EH (cell line): ENCODE measurements at regions not wholly inside any gene's neighbourhood (a gene's known extent, or its start where the extent isn't known, plus 50 kb on each side); places are given as distances from the start of the nearest gene placed in this dataset.
A peak's percentile ranks its signal among the peaks of the same experiment; 100 is the strongest.
"Not testable (repeated sequence)": the region's sequence is repeated elsewhere in the genome, so short reads cannot be mapped to it uniquely, and the experiment has no call there.

ENCODE experiments used
- DNase-seq: peaks from one replicate; pipeline ENCODE4 v3.0.0-alpha.2; 2015; ENCODE audit warnings: low read depth

DNA sequence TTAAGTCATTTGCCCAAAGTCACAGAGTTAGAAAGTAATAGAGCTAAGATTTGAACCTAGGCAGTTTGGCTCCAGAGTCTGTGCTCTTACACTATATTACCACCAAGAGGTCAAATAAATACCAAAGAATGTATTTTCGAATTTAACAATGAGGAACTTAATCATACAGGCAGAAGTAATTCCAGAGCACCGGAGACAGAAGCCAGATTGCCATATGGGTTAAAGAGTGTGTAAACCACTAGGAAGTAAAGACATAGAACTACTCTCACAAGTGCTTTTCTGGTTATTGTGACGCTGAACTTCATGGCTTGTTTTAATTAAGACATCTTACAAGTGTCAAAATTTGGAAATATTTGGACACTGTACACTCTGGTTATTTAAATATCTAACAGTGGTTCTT, 114.5 kb upstream of the NBPF19 start:
- DNase-seq = not testable (repeated sequence)

DNA sequence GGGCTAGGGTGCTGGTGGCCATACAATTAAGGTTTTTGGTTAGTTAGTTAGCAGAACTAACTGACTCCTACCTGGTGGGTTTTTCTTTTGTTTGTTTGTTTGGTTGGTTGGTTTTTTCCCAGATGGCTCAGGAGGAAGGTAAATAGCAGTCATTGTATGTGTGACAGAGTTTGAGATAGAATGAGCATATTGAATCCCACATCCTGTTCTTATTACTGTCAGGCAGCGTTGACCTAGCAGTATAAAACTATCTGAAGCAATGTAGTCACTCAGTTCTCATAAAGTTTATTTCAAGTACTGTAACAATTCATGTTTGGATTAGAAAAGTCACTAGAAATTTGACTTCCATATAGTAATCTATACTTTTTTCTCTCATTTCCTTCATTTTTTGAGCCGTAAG, 113.5 kb upstream of the NBPF19 start:
- not testable (repeated sequence) for DNase-seq

DNA sequence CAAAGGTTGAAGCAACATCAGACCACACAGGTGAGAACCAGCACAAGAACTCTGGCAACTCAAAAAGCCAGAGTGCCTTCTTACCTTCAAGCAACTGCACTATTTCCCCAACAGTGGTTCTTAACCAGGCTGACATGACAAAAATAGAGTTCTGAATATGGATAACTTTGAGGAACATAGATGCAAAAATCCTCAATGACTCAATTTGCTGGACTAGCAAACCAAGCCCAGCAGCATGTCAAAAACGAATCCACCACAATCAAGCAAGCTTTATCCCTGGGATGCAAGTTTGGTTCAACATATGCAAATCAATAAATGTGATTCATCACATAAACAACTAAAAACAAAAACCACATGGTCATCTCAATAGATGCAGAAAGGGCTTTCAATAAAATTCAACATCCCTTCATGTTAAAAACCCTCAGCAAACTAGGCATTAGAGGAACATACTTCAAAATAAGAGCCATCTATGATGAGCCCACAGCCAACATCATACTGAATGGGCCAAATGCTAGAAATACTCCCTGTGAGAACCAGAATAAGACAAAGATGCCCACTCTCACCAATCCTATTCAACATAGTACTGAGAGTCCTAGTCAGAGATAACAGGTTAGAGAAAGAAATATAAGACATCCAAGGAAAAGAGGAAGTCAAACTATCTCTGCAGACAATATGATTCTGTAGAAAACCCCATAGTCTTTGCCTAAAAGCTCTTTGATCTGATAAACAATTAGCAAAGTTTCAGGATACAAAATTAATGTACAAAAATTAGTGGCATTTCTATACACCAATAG, 110.5 kb upstream of the NBPF19 start:
- not testable (repeated sequence) for DNase-seq

DNA sequence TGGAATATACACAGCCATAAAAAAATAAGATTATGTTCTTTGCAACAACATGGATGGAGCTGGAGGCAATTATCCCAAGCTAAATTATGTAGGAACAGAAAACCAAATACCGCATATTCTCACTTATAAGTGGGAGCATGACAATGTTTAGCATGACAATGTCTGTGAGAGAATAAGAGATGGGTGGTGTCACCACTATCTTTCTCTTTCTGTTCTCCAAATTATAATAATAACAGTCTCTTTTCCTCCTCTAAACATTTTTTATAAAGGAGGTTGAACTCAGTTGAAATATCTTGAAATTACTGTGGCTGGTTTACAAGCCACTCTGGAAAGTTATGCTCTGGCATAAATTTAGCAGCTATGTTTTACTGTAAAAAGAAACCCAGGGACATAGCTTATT, 108.4 kb upstream of the NBPF19 start:
- DNase-seq = not testable (repeated sequence)

DNA sequence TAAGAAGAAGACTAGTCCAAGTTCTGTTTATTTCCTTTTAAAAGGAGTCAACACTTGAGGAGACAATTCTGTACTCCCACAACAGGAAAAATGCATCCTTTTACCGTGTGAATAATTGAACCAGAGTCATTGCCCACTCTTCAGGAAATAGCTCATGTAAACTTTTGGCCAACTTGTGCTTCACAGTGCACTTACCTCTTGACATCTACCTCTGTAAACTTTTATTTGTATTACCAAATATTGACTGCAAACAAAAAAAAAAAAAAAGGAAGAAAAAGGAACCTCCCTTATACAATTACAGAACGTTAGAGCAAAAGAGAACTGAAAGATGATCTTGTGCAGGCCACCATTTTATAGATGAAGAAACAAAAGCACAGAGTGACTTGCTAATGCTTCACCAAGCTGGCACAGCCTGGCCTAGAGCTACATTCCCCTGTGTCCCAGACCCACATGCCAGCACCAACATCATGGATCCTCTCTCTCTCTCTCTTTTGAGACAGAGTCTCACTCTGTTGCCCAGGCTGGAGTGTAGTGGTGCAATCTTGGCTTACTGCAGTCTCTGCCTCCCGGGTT, 107.3 kb upstream of the NBPF19 start:
- not testable (repeated sequence) for DNase-seq

DNA sequence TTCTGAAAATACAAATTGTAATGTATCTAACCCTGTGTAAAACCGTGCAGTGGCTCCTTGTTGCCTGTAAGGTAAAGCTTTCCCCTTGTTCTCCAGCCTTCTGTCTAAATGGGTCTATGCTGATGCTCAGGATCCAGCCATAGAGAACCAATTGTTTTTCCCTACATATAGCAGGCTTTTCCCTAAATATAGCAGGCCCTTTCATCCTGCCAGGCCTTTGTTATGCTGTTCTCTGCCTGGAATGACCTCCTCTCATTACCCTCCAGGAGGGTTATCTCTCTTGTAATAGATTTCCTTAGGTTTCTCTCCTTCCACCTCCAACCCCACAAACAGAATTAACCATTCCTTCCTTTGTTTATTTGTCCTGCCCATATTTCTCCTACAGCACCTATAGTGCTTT, 106.5 kb upstream of the NBPF19 start:
- not testable (repeated sequence) for DNase-seq

DNA sequence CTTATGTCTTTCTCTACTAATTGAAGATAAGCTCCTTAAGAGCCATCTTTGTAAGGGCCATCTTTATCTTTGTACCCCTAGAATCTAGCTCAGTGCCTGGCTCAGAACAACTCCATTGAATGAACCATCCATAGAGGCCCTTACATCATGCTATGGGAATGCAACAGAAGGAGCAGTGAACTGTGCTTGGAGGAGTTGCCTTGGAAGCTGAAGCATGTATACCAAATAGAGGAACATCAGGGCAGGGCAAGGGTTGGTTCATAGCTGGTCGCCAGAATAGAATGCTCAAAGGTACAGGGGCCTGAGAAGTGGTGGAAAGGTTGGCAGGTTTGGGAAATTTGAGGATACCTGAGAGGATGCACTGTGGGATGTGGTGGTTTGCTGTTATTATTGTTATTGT, 105.8 kb upstream of the NBPF19 start:
- not testable (repeated sequence) for DNase-seq

DNA sequence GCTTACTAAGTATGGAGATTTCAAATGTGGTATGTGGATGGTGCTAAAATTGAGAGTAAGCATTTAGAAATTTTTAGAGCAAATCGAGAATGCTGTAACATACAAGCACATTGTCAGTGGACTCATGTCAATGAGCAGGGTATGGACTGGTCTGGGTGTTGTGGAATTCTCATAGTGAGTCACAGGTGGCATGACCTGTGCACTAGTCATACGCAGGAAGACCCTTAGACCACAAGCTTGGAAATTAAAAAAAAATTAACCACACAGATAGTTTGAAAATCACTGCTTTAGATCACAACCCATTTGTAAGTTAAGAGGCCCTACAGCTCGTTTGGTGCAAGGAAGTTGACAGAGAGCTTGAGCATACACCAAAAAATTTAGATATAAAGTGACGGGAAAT, 102.9 kb upstream of the NBPF19 start:
- DNase-seq = not testable (repeated sequence)

DNA sequence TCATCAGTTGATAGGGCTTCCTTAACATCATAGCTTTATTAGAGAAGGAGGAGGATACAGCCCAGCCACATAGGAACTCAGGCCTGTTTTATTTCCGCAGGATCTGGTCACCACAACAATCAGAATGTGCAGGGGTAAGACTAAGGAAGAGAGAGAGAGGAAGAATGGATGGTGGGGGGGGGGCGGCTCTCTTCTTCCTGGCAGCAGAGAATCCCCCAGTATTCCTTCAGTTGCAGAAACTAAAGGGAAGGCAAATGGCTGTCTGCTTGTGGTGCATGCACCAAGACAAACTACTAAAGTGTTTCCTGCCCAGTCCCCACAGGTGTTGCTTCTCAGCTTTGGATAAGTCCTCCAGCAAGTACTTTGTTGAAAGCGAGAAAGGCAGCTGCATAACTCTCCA, 96.4 kb upstream of the NBPF19 start:
- DNase-seq = peak; percentile 7

DNA sequence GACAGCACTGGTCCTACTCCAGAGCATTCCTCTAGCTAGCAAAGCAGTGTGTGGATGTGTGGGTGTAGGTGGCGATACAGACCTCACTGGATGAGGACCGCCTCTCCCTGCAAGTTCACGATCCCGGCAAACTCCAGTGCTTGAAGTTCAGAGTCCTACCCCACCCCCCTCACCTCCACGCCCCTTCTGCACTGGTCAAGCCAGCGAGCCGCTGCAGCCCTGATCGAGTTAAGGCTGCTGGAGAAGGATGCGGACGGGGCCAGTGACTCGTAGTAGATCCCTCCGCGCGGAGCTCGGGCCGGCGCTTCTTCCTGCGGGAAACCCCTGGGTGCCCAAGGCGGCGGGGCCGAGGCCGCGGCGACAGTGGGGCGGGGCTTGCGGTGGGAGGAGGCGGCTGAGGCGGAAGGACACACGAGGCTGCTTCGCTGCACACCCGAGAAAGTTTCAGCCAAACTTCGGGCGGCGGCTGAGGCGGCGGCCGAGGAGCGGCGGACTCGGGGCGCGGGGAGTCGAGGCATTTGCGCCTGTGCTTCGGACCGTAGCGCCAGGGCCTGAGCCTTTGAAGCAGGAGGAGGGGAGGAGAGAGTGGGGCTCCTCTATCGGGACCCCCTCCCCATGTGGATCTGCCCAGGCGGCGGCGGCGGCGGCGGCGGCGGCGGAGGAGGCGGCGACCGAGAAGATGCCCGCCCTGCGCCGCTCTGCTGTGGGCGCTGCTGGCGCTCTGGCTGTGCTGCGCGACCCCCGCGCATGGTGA, 84.5 kb upstream of the NBPF19 start:
- peak; percentile 85 for DNase-seq

DNA sequence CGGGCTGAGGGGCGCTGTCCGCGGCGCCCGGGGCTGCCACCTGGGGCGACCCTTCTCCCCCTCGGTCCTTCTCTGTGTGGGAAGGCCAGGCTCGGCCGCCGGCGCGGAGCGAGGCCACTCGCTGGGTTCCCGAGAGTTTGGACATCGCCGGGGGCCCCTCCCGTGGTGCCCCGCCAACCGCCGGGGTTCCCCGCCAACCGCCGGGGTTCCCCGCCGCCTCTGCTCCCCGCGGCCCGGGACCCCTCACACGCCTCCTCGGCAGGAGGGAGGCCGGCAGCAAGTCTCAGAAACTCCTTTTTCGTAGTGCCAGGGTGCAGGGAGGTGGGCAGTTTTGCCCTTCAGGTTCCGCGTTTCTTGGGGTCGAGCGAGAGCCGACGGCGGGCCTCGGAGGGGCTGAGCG, 83.9 kb upstream of the NBPF19 start:
- DNase-seq = not testable (repeated sequence)

DNA sequence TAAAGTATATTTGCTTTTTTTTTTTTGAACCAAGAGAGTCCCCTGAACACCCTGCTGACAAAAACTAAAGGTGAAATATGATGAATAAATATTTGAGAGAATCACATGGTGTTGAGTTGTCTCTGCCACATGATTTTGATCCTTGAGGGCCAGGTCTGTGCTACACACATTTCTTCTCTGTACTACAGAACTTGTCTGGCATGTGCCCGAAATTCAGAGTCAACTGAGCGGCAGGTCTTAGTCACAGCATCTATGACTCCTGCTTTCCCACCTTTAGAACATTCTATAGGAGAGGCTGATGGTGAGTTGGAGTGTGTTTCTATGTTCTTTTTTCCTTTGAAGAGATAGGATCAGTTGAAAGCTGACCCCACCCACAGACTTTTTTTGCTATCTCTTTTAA, 79.0 kb upstream of the NBPF19 start:
- not testable (repeated sequence) for DNase-seq

DNA sequence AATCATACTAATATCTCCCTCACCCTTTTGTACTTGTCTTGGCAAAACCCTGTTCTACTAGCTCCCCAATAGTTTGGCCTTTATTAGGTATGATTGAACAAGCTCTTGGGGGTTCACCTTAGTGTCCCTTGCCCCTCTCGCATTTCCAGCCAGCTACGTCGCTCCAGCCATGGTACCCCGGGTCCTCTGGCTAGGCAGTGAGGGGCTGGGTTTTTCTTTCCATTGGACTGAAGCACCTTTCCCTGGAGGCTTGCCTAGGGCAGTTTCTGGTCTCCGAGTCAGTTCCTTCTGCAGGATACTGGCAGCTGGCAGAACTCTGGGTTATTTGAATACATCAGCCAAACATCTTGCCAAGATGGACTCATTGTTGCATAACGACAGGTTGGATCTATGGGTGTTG, 76.3 kb upstream of the NBPF19 start:
- not testable (repeated sequence) for DNase-seq

DNA sequence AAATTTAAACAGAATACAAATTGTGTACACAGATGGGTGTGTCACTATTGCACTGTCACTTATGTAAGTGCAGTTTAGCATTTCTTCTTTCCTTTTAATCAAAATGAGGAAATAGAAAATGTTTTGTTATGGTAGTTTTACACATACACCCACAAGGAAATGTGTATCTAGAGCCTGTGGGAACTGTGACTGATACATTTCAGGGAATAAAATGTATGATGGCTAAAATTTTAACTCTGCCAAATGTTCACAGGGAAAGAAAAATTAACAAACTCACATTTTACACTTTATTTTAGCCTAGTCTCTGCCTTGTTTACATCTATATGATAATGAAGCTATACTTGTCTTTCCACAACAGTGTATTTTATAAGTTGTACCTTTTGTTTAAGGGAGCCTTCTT, 66.4 kb upstream of the NBPF19 start:
- DNase-seq = not testable (repeated sequence)

DNA sequence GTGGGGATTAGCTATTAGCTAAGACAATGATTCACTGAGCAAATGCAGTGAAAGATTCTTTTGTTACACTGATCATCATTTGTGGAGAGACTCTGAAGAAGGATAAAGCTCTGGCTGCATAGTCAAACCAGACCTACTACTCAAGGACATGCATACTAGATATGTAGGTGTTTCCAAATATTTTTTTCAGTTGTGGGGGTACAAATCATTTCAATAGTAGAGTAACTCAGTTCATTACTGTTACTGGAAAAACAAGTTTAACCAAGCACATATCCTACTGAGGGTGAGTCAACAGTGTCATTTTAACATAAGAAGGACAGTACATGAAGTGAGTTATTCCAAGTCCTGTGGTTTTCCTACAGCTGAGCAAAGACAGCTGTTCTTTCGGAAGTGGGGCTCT, 59.5 kb upstream of the NBPF19 start:
- DNase-seq = not testable (repeated sequence)

DNA sequence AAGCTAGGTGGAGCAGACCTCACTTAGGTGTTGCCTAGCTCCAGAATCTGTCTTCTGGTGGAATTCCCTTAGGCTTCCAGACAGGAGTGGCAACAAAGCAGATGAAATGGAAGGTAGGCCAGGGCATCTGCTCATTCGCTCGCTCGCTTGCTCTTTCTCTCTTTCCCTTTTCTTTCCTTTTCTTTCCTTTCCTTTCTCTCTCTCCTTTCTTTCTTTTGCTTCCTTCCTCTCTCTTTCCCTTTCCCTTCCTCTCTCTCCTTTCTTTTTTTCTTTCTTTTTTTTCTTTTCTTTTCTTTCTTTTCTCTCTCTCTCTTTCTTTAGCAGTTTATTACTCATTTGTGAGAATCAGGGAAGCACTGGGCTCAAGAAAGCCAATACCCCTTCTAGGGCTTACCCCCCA, 56.1 kb upstream of the NBPF19 start:
- DNase-seq = not testable (repeated sequence)

DNA sequence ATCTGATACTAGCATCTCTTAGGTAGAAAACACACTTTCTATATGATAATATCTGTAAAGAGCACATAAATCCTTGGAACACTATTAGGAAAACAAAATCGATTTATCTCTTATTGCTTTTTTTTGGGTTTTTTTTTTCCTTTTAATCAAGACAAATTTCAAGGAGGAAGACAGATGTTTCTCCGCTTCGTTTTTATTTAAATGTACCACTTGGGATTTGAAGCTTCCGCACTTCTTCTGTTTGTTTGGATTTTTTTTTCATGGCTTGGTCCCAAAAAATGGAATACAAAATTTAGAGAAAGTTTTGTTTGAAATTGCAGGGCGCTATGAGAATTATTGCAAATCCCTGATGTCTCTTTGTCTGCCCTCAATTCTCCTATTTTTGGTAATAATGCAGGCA, 51.7 kb upstream of the NBPF19 start:
- not testable (repeated sequence) for DNase-seq
